AG04449 (cell line): ENCODE measurements at regions not wholly inside any gene's neighbourhood (a gene's known extent, or its start where the extent isn't known, plus 50 kb on each side); places are given as distances from the start of the nearest gene placed in this dataset.
"Not testable (repeated sequence)": the region's sequence is repeated elsewhere in the genome, so short reads cannot be mapped to it uniquely, and the experiment has no call there.

Experiments used
- CTCF ChIA-PET: fragments of 350-600 bp; formaldehyde crosslinking; extraction: SDS; loops from one replicate; lab custom pipeline; 2021; ENCODE audit warnings: antibody characterized with exemption; lab: Yijun Ruan, JAX
- POLR2A ChIA-PET: fragments of 400-600, 350-600 bp; formaldehyde crosslinking; extraction: SDS; loops from one replicate; lab custom pipeline; 2020; ENCODE audit warnings: antibody characterized with exemption, inconsistent platforms; lab: Yijun Ruan, JAX
- DNase-seq: peaks from one replicate; pipeline ENCODE4 v3.0.0-alpha.2; 2010; ENCODE audit warnings: low read depth, low spot score
- H3K4me3 ChIP-seq: 2 replicates; pipeline ENCODE4 v1.5.1; 2011; ENCODE audit warnings: low read depth, mild to moderate bottlenecking, control low read depth, low read length
- TF ChIP-seq, protein P1 (sequence below): IDR thresholded peaks from one replicate; pipeline ENCODE4 v1.5.1; 2011; ENCODE audit warnings: mild to moderate bottlenecking, moderate library complexity, low read length, control low read depth, inconsistent platforms; ENCODE audit not compliant: insufficient read depth; ENCODE audit errors: missing control alignments

DNA sequence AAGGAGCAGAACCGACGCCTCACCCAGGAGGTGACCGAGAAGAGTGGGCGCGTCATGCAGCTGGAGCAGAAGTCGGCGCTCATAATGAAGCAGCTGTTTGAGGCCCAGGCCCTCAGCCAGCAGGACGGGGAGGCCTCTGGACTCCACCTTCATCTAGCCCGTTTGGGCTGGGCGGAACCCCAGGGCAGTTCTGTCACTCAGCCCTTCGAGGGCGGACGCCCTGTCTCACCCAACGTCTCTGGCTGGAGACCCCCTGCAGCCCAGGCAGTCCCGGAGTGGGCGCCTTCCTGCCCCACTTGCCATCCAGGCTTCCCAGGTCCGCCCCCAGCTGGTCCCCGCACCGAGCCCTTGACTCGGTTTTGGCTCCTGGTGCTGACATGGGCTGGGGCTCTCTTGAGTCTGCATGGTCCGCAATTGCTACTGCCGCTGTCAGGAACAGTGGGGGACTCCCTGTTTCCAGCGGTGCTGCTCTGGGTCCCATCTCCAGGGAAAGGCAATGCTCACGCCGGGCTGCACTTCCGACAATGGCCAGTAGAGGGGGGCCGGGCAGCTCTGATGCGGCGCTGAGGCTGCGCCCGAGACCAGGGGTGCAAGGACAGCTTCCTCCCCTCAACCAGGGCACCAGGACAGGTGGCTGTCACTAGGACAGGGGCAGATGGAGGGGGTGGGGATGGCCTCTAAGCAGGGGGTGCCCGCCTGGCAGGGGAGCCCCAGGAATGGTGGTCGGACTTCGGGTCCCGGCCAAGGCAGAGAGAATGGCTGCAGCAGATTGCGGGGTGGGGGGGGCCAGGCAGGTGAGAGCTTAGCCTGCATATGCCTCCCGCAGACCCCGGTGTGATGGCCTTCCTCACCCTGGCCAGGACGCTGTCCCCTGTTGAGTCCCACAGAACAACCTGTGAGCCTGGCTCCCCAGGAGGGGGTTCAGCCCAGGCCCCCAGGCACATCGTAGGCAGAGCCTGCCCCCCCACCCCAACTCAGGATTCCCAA, 71.2 kb upstream of the KCTD7 start:
- TF ChIP-seq, protein P1, sequence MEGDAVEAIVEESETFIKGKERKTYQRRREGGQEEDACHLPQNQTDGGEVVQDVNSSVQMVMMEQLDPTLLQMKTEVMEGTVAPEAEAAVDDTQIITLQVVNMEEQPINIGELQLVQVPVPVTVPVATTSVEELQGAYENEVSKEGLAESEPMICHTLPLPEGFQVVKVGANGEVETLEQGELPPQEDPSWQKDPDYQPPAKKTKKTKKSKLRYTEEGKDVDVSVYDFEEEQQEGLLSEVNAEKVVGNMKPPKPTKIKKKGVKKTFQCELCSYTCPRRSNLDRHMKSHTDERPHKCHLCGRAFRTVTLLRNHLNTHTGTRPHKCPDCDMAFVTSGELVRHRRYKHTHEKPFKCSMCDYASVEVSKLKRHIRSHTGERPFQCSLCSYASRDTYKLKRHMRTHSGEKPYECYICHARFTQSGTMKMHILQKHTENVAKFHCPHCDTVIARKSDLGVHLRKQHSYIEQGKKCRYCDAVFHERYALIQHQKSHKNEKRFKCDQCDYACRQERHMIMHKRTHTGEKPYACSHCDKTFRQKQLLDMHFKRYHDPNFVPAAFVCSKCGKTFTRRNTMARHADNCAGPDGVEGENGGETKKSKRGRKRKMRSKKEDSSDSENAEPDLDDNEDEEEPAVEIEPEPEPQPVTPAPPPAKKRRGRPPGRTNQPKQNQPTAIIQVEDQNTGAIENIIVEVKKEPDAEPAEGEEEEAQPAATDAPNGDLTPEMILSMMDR, result peak; percentile 99
- H3K4me3 ChIP-seq, result no peak overlapping the region
- no peak for DNase-seq
- ChIA-PET POLR2A (no interaction called here), CTCF (interaction anchor here (0.6 to 3.1 kb wide), 17 partner anchors 11 to 527 kb away, joined by 3 to 17 read pairs (median 4); no protein-coding TSS in a partner anchor)

DNA sequence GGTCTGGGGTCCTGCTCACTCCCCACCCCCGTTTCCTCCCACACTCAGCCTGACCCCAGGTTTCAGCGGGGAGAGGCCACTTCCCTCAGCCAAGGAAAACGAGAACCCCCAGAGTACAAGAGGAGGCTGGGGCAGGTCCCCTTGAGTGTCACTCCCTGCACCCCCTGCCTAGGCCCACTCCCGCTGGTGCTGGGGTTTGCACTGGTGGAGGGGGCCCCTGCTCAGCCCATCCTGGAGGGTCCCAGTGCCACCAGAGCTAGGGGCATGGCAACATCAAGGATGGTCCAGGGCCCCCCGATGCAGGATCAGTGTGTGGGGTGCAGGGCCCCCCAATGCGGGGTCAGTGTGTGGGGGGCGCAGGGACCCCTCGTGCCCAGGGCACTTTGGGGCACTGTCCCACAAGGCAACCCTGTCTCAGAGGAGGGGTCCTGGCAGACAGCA, 70.5 kb upstream of the KCTD7 start:
- H3K4me3 ChIP-seq, result no peak overlapping the region
- DNase-seq, result no peak
- CTCF ChIA-PET, result interaction anchor here (0.8 to 3.1 kb wide), 14 partner anchors 10 to 528 kb away, joined by 3 to 17 read pairs (median 5); no protein-coding TSS in a partner anchor
- TF ChIP-seq, protein P1, result no peak
- POLR2A ChIA-PET, result no interaction called here

DNA sequence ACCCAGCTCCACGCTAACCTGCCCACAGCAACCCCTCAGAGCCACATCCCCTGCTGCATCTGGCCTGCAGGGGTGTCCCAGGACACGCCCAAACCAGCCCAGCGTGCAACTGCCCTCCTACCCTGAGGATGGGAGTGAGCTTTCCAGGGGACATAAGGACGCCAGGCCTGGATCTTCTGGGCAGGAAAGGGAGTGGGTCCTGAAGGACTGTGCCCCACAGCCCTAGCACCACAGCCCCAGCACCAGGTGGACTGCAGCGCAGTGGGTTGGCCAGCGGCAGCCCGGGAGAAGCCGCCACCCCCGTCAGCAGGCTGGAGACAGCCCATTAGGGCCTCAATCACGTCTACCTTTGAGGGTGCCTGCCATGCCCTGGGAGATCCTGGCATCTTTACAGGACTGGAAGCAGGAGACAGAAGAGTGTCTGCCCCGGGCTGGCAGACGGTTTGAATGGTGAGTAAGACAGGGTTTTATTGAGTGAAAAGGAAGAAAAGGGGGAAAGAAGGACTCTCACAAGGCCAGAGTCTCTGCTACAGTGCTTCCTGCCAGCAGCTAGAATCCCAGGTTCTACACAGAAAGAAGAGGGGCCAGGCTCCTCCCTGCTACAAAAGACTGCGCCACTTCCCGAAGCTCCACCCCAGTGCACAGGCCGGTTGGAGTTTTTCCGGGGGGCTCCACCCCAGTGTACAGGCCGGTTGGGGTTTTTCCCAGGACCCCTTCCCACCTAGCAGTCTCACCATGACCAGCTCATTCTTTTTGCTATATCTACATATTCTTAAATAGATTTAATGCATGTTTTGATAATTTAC, 69.8 kb upstream of the KCTD7 start:
- H3K4me3 ChIP-seq, result no peak overlapping the region
- ChIA-PET CTCF (interaction anchor here (0.6 to 3.1 kb wide), 9 partner anchors 9 to 528 kb away, joined by 3 to 12 read pairs (median 6); no protein-coding TSS in a partner anchor), POLR2A (no interaction called here)
- no peak for DNase-seq
- TF ChIP-seq, protein P1, result no peak

DNA sequence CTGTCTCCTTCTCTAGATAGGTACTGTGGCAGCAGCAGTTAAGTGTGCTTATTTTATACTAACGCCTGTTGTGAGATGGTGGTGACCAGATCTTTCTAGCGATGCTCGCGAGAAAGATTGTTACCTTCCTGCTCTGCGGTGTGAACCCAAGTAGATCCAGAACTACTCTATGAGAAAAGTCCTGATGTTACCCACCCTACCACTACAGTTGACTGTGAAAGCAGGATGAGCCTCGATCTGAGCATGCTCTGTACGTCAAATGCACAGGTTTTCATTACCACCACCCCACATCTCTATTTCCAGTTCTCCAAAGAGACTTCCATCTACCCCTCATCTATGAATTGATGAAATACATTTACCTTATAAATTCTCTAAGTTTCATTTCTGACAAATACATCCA, 64.6 kb upstream of the KCTD7 start:
- H3K4me3 ChIP-seq, result no peak overlapping the region
- POLR2A ChIA-PET, result no interaction called here
- TF ChIP-seq, protein P1, result no peak
- DNase-seq, result no peak
- CTCF ChIA-PET, result no interaction called here

DNA sequence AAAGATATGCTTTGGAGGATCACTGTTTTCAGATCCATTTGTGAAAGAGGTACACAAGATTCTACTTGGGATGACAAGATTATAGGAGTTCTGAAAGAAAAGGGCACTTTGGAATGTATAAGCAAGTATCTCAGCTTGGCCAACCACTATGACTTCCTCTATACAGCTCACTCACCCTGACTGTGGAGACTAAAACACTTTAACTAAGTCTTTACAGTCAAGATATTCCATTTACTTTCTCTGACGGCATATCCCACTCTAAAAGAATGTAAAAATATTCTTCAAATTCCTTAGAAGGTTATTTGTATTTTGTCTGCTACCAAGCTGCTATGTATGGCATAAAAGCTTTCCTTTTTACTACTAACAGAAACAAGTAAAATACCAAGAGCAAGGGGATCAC, 58.5 kb upstream of the KCTD7 start:
- peak; percentile 19 for DNase-seq
- POLR2A ChIA-PET, result not testable (repeated sequence)
- CTCF ChIA-PET, result interaction anchor here (1.5 to 1.6 kb wide), 2 partner anchors 12 to 15 kb away, joined by 4 to 12 read pairs; no protein-coding TSS in a partner anchor

DNA sequence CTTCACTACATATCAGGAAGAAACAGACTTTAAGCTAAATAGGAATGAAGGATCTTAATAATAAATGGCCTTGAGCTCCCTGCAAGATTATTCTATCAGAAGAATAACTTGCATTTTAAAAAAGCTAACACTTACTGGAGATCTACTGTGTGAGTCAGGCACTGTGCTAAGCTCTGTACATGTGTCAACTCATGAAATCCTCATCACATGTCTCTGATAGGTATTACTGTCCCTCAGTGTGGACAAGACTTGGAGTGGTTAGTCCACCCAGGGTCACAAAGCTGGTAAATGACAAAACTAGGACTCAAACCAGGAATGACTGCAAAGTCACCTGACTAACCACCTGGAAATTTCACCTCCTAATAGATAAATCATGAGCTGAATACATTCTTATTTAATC, 57.1 kb upstream of the KCTD7 start:
- ChIA-PET CTCF (interaction anchor here (0.7 to 1.8 kb wide), 2 partner anchors 13 to 14 kb away, joined by 3 to 17 read pairs; no protein-coding TSS in a partner anchor), POLR2A (no interaction called here)
- no peak for DNase-seq
- H3K4me3 ChIP-seq, result no peak overlapping the region
- TF ChIP-seq, protein P1, result no peak

More for the DNA sequence above, 58.5 kb upstream of the KCTD7 start:
- H3K4me3 ChIP-seq, result not testable (repeated sequence)

DNA sequence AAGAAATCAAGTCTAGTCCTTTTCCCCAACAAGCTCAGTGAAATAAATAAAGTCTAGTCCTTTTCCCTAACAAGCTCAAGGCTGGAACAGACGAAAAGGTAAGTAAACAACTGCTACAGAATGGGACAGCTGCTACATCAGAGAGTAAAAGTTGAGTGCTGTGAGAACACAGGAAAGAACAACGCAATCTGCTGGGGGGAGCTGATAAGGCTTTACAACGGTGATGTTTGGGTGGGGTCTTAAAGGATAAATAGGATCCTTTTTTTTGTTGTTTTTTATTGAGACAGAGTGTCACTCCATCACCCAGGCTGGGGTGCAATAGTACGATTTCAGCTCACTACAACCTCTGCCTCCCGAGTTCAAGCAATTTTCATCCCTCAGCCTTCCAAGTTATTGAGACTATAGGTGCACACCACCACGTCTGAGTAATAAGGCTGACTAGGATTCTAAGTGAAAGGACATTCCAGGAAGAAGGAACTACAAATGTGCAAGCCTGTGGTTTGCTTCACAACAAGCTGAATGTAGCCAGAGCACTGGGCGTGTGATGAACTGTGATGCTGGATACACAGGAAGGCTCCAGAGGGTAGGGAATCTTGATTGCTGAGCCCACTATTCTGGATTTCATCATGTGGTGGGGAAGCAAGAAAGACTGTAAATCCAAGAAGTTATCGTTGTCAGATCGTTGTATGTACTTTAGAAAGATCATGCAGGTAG, 54.7 kb upstream of the KCTD7 start:
- CTCF ChIA-PET, result interaction anchor here (0.9 kb wide), 1 partner anchor 13 kb away, joined by 4 read pairs; no protein-coding TSS in a partner anchor
- DNase-seq, POLR2A ChIA-PET: not testable (repeated sequence)

DNA sequence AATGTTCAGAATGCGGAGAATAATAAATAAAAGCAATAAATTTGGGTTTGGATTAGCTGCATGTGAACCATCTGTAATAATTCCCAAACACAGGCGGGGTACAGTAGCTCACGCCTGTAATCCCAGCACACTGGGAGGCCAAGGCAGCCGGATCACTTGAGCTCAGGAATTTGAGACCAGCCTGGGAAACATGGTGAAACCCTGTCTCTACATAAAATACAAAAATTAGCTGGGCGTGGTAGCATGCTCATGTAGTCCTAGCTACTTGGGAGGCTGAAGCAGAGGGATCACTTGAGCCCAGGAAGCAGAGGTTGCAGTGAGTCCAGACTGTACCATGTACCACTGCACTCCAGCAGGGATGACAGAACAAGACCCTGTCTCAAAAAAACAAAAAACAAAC, 53.9 kb upstream of the KCTD7 start:
- POLR2A ChIA-PET, DNase-seq, CTCF ChIA-PET, H3K4me3 ChIP-seq: not testable (repeated sequence)

More for the DNA sequence above, 54.7 kb upstream of the KCTD7 start:
- not testable (repeated sequence) for H3K4me3 ChIP-seq
